HG02870 (cell line): ENCODE measurements at regions not wholly inside any gene's neighbourhood (a gene's known extent, or its start where the extent isn't known, plus 50 kb on each side); places are given as distances from the start of the nearest gene placed in this dataset.

Experiments
- ATAC-seq: cut with Tn5 transposase; IDR thresholded peaks from one replicate; pipeline ENCODE4 v1.9.1; 2021; ENCODE audit warnings: mild to moderate bottlenecking, moderate library complexity; ENCODE audit not compliant: unreplicated experiment

- ATAC-seq, result no peak
Observed at GRCh38 chr22:48101704-48102103, 1339.3 kb downstream of the TBC1D22A start.

- no peak for ATAC-seq
Observed at GRCh38 chr22:48100685-48101417, 1338.4 kb downstream of the TBC1D22A start.

- no peak for ATAC-seq
Observed at GRCh38 chr22:48099671-48100070, 1337.2 kb downstream of the TBC1D22A start.

GRCh38 chr22:48099251-48099650, 1336.8 kb downstream of the TBC1D22A start:
- no peak for ATAC-seq

GRCh38 chr22:48098921-48099245, 1336.4 kb downstream of the TBC1D22A start:
- ATAC-seq, result no peak

- ATAC-seq, result peak; percentile 89
Observed at GRCh38 chr22:48098243-48098920, 1335.9 kb downstream of the TBC1D22A start.

GRCh38 chr22:48097723-48098122, 1335.3 kb downstream of the TBC1D22A start:
- peak; percentile 9 for ATAC-seq

- ATAC-seq, result no peak
Observed at GRCh38 chr22:48096851-48097665, 1334.6 kb downstream of the TBC1D22A start.

- ATAC-seq, result no peak
Observed at GRCh38 chr22:48096411-48096810, 1334.0 kb downstream of the TBC1D22A start.

- no peak for ATAC-seq
Observed at GRCh38 chr22:48093981-48094380, 1331.5 kb downstream of the TBC1D22A start.

GRCh38 chr22:48092866-48093265, 1330.4 kb downstream of the TBC1D22A start:
- no peak for ATAC-seq

- ATAC-seq, result no peak
Observed at GRCh38 chr22:48091656-48092223, 1329.3 kb downstream of the TBC1D22A start.

GRCh38 chr22:48091060-48091650, 1328.7 kb downstream of the TBC1D22A start:
- ATAC-seq, result no peak

GRCh38 chr22:48090332-48090672, 1327.9 kb downstream of the TBC1D22A start:
- ATAC-seq, result no peak

GRCh38 chr22:48089601-48090331, 1327.3 kb downstream of the TBC1D22A start:
- ATAC-seq, result no peak

GRCh38 chr22:48088926-48089536, 1326.6 kb downstream of the TBC1D22A start:
- ATAC-seq, result no peak

GRCh38 chr22:48088251-48088650, 1325.8 kb downstream of the TBC1D22A start:
- no peak for ATAC-seq

GRCh38 chr22:48085901-48086645, 1323.6 kb downstream of the TBC1D22A start:
- ATAC-seq, result no peak

- no peak for ATAC-seq
Observed at GRCh38 chr22:48084729-48085050, 1322.2 kb downstream of the TBC1D22A start.
